ENCODE measurements at regions not wholly inside any gene's neighbourhood (a gene's known extent, or its start where the extent isn't known, plus 50 kb on each side); places are given as distances from the start of the nearest gene placed in this dataset.
"Not testable (repeated sequence)": the region's sequence is repeated elsewhere in the genome, so short reads cannot be mapped to it uniquely, and the experiment has no call there.

DNA sequence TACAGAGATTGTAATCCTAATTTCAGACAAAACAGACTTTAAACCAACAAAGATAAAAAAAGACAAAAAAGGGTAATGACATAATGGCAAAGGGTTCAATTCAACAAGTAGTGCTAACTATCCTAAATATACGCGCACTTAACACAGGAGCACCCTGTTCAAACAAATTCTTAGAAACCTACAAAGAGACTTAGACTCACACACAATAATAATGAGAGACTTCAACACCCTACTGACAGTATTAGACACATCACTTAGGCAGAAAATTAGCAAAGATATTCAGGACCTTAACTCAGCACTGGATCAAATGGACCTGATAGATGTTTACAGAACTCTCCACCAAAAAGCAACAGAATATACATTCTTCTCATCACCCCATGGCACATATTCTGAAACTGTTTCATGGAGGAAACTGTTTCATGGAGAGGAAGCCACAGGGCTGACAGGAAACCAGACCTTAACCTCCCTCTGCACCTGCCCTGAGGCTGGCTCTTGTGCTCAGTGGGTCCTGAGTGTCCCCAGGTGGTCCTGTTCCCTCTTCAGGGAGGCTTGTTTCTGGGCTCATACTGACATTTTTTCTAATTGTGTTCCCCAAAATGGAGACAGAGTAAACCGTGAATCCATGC is 54.7 kb downstream of the OR4M2 start:
- DNase-seq: not testable (repeated sequence)

DNA sequence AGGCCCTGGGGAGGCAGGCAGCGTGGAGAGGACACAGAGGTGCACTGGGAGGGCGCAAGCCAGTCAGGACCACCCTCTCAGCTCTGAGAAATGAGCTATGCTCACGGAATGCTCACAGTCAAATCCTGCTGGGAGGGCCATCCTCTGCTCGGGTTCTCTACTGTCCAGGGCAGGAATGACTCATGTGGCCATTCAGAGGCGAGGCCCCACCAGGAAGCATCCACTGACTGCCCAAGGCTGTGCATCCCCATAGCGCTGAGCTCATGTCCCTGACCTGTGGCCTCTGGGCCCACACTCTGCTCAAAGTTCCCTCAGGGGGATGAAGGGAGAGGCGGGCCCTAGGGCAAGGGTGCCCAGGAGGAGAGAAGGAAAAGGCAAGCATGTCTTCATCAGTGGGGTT is 57.2 kb downstream of the OR4M2 start:
- not testable (repeated sequence) for DNase-seq

DNA sequence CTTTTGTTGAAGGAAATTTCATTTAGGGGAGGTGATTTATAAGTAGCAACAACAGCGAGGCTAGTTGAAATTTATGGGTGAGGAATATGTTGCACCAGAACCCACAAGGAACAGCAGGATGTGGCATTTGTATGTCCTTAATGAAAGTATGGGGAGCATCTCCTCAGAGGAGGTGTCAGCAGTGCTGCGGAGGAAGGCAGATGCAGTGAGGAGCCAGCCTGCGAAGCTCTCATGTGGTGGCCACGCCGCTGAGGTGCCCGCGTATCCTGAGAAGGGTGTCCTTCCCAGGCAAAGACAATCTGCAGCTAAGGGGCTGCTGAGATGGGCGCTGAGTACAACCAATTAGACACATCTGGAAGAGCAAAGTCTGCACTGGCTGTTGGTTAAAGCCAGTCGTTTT is 60.8 kb downstream of the OR4M2 start:
- DNase-seq: not testable (repeated sequence)

DNA sequence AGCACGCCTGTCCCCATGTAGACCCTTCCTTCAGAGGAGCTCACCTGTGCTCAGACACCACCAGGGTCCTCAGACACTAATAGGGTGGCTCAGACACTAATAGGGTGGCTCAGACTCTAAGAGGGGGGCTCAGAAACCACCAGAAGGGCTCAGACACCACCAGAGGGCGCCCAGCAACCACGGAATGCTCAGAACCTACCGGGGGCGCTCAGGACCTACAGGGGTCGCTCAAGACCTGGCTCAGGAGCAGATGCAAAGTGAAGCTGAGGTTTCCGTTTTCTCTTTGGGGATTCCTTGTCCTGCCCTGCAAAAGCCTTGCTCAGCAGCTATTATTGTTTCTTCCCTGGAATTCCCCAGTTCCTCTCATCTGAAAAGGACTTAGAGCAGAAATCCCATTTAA is 67.8 kb downstream of the OR4M2 start:
- DNase-seq: not testable (repeated sequence)

DNA sequence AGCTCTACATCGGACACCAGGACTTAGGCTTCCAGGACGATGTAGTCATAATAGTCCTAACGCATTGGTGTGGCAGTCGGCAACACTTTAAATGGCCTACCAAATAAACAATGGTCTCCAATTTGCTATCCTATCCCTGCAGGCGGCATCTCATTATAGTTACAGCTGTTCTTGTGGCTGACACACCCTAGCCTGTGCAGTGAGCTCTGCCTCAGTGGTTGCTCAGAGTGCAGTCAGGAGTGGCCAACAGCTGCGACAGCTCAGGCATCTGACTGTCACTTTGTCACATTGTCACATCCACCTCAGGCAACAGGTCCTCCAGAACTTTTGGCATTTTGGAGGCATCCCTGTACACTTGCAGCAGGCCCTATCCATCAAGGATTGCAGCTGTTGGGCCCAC is 77.9 kb downstream of the OR4M2 start:
- not testable (repeated sequence) for DNase-seq

DNA sequence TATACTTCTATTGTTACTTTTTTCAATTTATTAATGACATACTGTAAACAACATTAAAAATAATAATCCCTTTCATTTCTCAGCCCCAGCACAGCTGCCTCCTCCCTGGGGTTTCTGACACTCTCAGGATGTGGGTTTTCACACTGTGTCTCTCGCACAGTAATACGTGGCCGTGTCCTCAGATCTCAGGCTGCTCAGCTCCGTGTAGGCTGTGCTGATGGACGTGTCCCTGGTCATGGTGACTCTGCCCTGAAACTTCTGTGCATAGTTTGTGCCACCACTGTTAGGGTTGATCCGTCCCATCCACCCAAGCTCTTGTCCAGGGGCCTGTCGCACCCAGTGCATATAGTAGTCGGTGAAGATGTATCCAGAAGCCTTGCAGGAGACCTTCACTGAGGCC is 80.0 kb downstream of the OR4M2 start:
- DNase-seq: not testable (repeated sequence)

DNA sequence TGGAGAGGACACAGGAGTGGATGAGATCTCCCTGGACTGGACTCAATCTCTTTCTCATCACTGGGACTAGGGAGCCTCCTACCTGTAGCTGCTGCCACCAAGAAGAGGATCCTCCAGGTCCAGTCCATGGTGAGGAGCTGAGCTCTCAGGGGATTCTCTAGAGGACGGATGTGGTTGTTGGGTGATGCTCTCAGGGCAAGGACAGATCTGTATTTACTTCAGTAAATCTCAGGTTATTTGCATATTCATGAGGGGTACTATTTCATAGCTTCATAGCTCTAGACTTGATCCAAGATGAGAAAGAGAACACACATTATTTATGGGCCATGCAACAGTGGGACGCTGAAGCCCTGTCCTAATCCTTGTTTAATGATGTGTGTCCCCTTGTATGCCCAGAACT is 80.4 kb downstream of the OR4M2 start:
- not testable (repeated sequence) for DNase-seq

DNA sequence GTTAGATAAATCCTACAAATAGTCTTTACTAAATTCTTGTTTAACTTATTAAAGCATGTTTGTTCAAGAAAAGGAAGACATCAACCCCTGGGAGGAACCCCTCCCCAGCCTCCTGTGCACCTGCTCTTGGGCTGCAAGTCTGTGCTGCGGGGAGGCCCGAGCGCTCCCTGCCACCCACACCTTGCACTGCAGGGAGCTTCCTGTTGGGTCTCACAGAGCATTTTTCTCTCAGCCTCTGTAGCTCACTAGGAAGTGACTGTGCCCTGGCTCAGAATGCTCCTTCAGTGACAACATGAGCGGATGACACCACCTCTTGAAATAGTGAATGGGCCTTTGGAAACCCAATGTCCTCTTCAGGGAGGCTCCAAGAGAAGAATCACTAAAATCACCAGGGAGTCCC is 81.1 kb downstream of the OR4M2 start:
- DNase-seq: not testable (repeated sequence)

DNA sequence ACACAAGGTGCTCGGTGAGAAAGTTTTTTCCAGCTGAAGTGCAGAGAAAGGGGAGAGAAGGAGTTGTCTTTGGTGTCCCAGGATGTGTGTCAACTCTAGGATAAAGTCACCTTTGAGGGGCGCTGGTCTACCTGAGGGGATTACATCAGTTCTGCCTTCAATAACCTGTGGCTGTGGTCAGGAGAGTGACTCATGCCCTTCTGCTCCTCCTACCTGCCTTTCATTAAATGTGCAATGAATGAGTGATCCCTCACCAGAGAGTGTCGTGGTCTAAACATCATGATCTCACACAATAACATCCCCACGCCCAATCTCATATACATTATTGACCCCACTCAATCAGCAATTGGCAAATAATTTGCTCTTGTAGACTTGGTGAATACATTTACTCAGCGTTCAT is 83.4 kb downstream of the OR4M2 start:
- not testable (repeated sequence) for DNase-seq

DNA sequence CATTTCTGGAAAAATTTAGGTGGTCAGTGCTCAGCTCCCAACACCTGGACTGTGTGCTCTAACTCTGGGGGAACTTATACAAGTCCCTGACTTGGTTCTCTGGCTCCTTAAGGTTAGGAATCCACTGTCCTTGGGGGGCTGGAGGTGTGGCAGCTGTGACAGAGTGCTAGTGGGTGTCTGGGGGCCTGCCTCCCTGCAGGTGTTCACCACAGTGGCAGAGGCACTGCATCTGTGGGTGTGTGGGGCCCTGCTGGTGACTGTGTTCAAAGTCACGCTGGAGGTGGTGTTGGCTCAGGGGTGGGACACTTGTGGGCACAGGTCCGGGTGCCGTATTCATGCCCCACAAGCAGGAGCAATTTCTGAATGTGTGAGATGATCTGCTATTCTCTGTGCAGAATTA is 87.2 kb downstream of the OR4M2 start:
- DNase-seq: not testable (repeated sequence)

DNA sequence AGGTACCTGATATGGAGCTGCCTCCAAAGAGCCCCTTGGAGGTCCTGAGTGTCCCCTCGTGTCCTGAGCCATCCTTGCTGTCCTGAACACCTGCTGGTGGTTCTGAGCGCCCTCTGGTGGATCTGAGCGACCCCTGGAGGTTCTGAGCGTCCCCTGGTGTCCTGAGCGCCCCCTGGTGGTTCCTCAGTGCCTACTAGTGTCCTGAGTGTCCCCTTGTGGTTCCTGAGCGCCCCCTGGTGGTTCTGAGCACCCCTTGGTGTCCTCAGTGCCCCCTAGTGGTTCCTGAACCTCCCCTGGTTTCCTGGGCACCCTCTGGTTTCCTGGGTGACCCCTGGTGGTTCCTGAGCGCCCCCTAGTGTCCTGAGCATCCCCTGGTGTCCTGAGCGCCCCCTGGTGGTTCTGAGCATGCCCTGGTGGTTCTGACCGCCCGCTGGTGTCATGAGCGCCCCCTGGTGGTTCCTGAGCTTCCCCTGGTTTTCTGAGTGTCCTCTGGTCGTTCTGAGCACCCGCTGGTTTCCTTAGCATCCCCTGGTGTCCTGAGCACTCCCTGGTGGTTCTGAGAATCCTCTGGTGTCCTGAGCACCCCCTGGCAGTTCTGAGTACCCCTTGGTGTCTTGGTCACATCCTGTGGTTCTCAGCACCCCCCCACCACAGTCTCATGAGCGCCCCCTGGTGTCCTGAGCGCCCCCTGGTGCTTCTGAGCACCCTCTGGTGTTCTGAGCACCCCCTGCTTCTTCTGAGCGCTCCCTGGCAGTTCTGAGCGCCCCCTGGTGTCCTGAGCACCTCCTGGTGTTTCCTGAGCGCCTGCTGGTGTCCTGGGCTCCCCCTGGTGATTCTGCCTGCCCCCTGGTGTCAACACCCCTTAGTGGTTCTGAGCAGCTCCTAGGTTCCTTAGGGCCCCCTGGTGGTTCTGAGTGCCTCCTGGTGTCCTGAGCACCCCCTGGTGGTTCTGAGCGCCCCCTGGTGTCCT is 93.0 kb downstream of the OR4M2 start:
- not testable (repeated sequence) for DNase-seq

DNA sequence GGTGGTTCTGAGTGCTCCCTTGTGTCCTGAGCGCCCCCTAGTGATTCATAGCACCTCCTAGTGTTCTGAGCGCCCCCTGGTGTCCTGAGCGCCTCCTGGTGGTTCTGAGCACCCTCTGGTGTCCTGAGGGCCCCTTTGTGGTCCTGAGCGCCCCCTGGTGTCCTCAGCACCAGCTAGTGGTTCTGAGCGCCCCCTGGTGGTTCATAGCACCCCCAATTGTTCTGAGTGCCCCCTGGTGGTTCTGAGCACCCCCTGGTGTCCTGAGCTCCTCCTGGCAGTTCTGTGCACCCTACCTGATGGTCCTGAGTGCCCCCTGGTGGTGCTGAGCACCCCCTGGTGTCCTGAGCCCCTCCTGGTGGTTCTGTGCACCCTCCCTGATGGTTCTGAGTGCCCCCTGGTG is 93.8 kb downstream of the OR4M2 start:
- DNase-seq: not testable (repeated sequence)

DNA sequence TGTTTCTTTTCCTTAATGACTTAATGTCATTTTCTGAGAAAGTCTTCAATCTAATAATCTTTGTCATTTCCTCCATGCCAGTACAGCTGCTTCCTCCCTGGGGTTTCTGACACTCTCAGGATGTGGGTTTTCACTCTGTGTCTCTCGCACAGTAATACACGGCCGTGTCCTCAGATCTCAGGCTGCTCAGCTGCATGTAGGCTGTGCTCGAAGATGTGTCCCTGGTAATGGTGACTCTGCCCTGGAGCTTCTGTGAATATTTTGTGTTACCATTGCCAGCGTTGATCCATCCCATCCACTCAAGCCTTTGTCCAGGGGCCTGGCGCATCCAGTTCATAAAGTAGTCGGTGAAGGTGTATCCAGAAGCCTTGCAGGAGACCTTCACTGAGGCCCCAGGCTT is 97.6 kb downstream of the OR4M2 start:
- DNase-seq: not testable (repeated sequence)

DNA sequence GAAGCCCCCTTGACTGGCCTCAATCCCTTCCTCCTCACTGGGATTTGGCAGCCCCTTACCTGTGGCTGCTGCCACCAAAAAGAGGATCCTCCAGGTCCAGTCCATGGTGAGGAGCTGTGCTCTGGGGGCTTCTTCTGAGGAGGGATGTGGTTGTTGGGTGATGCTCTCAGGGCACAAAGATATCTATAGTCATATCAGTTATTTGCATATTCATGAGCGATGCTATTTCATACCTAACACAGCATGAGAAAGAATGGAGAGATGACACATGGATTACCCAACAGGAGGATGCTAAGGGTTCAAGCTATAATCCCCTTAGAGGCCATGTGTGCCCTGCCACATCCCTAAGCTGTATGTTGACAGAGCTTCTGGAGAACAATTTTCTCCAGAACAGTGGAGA is 98.1 kb downstream of the OR4M2 start:
- DNase-seq: not testable (repeated sequence)

DNA sequence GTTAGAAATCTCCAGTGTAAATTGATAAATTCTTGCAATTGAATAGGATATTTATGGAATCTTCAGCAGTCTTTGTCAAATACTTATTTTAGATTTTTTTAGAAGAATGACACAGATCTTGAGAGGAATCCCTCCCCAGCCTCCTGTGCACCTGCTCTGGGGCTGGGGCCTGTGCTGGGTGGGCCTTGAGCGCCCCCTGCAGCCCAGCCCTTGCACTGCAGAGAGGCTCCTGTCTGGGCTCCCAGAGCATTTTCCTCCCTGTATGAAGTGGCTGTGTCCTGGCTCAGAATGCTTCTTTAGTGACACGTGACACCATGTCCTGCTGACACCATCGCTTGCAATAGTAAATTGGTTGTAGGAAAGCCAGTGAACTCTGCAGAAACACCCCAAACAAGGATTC is 98.7 kb downstream of the OR4M2 start:
- DNase-seq: not testable (repeated sequence)

DNA sequence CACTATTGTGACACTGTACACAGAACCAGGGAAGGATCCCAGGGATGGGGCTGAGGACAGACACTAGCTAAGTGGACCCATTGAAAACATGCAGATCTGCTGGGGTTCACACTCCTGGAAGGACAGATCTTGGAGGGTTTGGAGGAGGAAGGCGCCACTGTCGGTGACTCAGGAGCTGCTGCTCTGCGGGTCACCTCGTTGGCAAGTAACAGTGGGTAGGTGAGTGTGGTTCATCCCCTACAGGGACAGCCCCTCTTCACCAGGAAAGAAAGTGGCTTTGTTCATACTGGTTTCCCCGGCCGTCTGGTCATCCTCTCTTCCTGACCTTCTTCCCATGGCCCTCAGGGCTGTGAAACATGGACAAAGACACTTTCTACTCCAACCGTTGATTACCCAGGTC is 100.3 kb downstream of the OR4M2 start:
- not testable (repeated sequence) for DNase-seq

DNA sequence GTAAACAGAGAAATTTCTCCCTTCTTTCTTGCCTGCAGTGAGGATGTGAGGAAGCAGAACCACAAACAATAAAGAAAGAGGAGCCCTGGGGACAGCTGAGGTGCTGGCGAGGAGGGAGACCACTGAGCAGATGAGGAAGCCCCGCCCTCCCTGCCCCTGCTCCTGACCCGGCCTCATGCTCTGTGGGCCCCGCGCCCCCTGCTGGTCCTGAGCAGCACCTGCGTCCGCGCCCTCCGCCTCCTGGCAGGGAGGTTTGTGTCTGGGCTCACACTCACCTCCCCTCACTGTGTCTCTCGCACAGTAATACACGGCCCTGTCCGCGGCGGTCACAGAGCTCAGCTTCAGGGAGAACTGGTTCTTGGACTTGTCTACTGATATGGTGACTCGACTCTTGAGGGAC is 104.4 kb downstream of the OR4M2 start:
- not testable (repeated sequence) for DNase-seq

DNA sequence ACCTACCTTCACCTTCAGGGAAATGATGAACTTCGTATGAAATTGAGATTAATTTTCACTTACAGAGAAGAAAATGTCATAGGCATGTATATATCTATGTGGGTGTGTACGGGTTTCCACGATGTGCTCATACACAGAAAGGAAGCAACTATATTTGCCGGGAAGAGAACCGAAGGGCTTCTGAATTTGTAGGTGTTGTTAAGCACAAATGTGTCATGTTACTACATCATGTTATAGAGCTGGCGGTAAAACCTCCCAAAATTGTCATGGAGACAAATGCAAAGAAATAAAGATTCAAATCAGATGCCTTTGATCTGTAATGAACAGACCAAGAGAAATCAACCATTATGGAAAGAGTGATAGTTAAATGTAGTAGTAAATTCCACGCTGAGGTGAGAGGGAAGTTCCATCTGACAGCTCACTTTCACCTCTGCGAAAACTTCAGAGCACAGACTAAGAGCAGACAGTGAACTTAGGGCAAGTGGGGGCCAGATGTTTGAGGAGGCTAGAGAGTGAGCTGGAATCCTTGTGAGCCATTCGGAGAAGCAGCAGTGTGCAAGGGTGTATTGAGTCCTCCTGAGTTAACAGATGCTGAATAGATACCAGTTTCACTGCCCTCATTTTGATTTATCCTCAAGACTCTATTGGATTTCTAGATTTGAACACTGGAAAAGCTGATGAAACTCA is 106.7 kb downstream of the OR4M2 start:
- DNase-seq: not testable (repeated sequence)

DNA sequence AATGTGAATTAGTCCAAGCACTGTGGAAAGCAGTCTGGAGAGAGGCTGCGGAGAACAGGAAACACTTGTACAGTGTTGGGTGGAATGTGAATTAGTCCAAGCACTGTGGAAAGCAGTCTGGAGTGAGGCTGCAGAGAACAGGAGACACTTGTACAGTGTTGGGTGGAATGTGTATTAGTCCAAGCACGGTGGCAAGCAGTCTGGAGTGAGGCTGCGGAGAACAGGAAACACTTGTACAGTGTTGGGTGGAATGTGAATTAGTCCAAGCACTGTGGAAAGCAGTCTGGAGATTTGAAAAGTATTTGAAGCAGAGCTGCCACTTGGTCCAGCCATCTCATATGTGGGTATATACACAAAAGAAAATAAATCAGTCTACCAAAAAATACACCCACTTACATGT is 111.5 kb downstream of the OR4M2 start:
- not testable (repeated sequence) for DNase-seq

DNA sequence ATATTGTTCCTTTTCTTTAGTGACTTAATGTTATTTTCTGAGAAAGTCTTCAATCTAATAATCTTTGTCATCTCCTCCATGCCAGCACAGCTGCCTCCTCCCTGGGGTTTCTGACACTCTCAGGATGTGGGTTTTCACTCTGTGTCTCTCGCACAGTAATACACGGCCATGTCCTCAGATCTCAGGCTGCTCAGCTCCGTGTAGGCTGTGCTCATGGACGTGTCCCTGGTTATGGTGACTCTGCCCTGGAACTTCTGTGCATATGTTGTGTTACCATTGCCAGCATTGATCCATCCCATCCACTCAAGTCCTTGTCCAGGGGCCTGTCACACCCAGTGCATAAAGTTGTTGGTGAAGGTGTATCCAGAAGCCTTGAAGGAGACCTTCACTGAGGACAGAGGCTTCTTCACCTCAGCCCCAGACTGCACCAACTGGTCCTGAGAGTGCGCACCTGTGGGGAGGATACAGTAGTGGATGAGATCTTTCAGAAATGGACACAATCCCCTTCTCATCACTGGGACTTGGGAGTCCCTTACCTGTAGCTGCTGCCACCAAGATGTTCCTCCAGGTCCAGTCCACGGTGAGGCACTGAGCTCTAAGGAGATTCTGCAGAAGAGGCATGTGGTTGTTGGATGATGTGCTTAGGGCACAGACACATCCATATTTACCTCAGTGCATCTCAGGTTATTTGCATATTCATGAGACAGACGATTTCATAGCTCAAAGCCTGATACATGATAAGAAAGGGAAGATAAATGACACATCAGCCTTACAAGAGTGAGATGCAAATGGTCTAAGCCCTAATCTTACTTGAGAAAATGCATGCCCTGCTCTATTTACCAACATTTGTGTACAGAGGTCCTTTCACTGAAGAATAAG is 114.7 kb downstream of the OR4M2 start:
- not testable (repeated sequence) for DNase-seq

DNA sequence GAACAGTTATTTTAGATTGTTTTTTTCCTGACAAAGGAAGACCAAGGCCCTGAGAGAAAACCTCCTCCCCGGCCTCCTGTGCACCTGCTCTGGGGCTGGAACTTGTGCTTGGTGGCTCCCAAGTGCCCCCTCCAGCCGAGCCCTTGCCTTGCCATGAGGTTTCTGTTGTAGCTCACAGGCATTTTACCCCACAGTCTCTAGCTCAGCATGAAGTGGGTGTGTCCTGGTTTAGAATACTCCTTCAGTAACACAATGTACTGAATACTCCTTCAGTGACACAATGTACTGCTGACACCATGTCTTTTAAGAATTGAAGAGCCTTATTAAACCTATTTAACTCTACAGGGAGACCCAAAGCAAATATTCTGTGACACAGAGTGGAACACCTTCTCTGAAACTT is 116.1 kb downstream of the OR4M2 start:
- not testable (repeated sequence) for DNase-seq

DNA sequence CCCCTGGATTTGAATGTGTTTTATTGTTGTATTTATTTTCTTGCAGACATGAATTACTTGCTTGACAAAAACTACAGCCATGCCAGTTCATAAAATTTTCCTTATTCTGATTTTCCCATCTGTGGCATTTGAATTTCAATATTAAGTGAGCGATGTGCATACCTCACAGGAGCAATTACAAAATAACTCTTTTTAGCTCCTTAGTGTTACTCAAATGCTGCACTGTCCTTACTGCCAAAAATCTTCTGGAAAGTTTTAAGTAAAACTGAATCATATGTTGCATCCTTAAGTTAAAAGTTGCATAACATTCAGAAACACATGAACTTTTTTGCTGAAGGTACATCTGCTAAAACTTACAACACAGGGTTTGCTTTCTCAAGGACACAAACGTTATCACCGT is 120.1 kb downstream of the OR4M2 start:
- DNase-seq: not testable (repeated sequence)

All from CD4-positive, alpha-beta T cell treated with Interleukin-15 for 1 hour (primary cell).